WTC11 (cell line): ENCODE measurements at regions not wholly inside any gene's neighbourhood (a gene's known extent, or its start where the extent isn't known, plus 50 kb on each side); places are given as distances from the start of the nearest gene placed in this dataset.

ENCODE experiments used
- JUN ChIP-seq: sonication (generic); formaldehyde crosslinking; IDR thresholded peaks from 2 replicates; pipeline ENCODE4 v1.8.0; 2023; ENCODE audit warnings: mild to moderate bottlenecking, missing genetic modification reagents
- NFATC4 ChIP-seq: fragments of 250-450 bp; sonication (Bioruptor Pico); IDR thresholded peaks from 2 replicates; pipeline ENCODE4 v1.9.0; 2021; ENCODE audit warnings: mild to moderate bottlenecking
- NFYB ChIP-seq: sonication (generic); formaldehyde crosslinking; conservative IDR thresholded peaks from 2 replicates; pipeline ENCODE4 v1.8.0; 2022; ENCODE audit warnings: low read depth, missing genetic modification reagents
- SOX15 ChIP-seq: fragments of 250-450 bp; sonication (Bioruptor Pico); IDR thresholded peaks from 2 replicates; pipeline ENCODE4 v1.9.0; 2021; ENCODE audit warnings: mild to moderate bottlenecking
- SP1 ChIP-seq: sonication (generic); formaldehyde crosslinking; conservative IDR thresholded peaks from 2 replicates; pipeline ENCODE4 v1.8.1; 2022; ENCODE audit warnings: missing genetic modification reagents
- TCF7 ChIP-seq: sonication (generic); formaldehyde crosslinking; IDR thresholded peaks from 2 replicates; pipeline ENCODE4 v1.8.0; 2022; ENCODE audit warnings: mild to moderate bottlenecking, low read depth, missing genetic modification reagents, moderate library complexity
- USF1 ChIP-seq: sonication (generic); formaldehyde crosslinking; IDR thresholded peaks from 2 replicates; pipeline ENCODE4 v1.8.0; 2022; ENCODE audit warnings: mild to moderate bottlenecking, missing genetic modification reagents
- USF2 ChIP-seq: sonication (generic); formaldehyde crosslinking; IDR thresholded peaks from 2 replicates; pipeline ENCODE4 v1.8.1; 2023; ENCODE audit warnings: mild to moderate bottlenecking, missing genetic modification reagents, moderate library complexity
- ZNF138 ChIP-seq: sonication (generic); formaldehyde crosslinking; conservative IDR thresholded peaks from 2 replicates; pipeline ENCODE4 v1.8.1; 2022; ENCODE audit warnings: mild to moderate bottlenecking, moderate library complexity, missing genetic modification reagents
- TF ChIP-seq, protein P1 (sequence below): fragments of 200-600 bp; IDR thresholded peaks from 2 replicates; pipeline ENCODE4 v1.8.0; 2022; ENCODE audit warnings: antibody characterized with exemption
- TF ChIP-seq, protein P2 (sequence below): sonication (generic); formaldehyde crosslinking; IDR thresholded peaks from 2 replicates; pipeline ENCODE4 v1.8.1; 2022; ENCODE audit warnings: low read depth, missing genetic modification reagents, borderline replicate concordance

DNA sequence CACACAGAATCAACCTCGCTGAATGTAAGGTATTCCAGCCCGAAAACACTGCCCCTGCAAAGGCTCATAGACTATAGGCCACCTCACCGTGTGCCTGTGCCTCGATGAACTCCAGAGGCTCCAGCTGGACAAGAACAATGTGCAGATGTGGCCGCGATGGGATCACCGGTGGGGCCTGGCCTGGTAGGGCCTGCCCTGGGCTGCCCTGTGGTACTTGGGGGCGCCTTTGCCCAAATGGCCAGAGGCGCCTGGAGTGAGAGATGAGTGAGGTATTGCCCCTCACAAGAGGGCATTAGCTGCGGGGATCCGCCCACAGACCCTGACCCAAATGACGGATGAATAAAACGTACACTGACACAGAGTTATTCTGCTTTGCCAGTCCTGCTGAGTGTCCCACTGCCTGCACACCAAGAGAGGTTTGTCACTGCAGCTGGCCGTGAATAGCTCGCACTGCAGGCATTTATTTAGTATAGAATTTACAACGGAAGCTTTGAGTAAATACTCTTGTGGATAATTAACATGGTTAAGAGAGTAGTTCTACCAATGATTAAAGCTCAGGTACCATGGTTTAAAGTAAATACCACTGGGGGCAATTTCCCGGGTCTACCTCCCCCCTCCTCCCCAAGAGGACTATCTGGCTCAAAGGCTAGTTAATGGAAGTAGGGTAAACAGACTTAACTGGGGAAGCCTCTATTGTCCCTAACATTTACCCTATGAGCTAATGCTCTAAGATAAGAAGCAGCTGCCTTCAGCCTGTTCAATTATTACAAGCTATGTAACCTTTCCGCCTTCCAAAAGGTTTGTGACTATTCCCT, 101.1 kb upstream of the IGLL5 start:
- TF ChIP-seq SOX15 (CRISPR knock-in tag) = no peak
- no peak for TF ChIP-seq JUN (CRISPR knock-in tag)
- TF ChIP-seq, protein P1, sequence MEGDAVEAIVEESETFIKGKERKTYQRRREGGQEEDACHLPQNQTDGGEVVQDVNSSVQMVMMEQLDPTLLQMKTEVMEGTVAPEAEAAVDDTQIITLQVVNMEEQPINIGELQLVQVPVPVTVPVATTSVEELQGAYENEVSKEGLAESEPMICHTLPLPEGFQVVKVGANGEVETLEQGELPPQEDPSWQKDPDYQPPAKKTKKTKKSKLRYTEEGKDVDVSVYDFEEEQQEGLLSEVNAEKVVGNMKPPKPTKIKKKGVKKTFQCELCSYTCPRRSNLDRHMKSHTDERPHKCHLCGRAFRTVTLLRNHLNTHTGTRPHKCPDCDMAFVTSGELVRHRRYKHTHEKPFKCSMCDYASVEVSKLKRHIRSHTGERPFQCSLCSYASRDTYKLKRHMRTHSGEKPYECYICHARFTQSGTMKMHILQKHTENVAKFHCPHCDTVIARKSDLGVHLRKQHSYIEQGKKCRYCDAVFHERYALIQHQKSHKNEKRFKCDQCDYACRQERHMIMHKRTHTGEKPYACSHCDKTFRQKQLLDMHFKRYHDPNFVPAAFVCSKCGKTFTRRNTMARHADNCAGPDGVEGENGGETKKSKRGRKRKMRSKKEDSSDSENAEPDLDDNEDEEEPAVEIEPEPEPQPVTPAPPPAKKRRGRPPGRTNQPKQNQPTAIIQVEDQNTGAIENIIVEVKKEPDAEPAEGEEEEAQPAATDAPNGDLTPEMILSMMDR = no peak
- no peak for TF ChIP-seq NFATC4 (CRISPR knock-in tag)
- TF ChIP-seq, protein P2, sequence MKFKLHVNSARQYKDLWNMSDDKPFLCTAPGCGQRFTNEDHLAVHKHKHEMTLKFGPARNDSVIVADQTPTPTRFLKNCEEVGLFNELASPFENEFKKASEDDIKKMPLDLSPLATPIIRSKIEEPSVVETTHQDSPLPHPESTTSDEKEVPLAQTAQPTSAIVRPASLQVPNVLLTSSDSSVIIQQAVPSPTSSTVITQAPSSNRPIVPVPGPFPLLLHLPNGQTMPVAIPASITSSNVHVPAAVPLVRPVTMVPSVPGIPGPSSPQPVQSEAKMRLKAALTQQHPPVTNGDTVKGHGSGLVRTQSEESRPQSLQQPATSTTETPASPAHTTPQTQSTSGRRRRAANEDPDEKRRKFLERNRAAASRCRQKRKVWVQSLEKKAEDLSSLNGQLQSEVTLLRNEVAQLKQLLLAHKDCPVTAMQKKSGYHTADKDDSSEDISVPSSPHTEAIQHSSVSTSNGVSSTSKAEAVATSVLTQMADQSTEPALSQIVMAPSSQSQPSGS = no peak
- no peak for TF ChIP-seq USF2 (CRISPR knock-in tag)
- no peak for TF ChIP-seq SP1 (CRISPR knock-in tag)
- no peak for TF ChIP-seq TCF7 (CRISPR knock-in tag)
- no peak for TF ChIP-seq ZNF138
- TF ChIP-seq USF1 (CRISPR knock-in tag) = no peak
- no peak for TF ChIP-seq NFYB (CRISPR knock-in tag)
